Loucy (cell line): ENCODE measurements at regions not wholly inside any gene's neighbourhood (a gene's known extent, or its start where the extent isn't known, plus 50 kb on each side); places are given as distances from the start of the nearest gene placed in this dataset.

Source experiments
- CTCF ChIP-seq: fragments of 200-600 bp; sonication (generic); conservative IDR thresholded peaks from 2 replicates; pipeline ENCODE4 v1.5.1; 2014; ENCODE audit warnings: mild to moderate bottlenecking, antibody characterized with exemption, low read length
- EZH2phosphoT487 ChIP-seq: fragments of 200-600 bp; IDR thresholded peaks from 2 replicates; pipeline ENCODE4 v1.6.1; 2018; ENCODE audit warnings: antibody characterized with exemption, mild to moderate bottlenecking, moderate library complexity, borderline replicate concordance

GRCh38 chr11:109864151-109864661 is 229.0 kb upstream of the ZC3H12C start:
- TF ChIP-seq CTCF = no peak
- no peak for TF ChIP-seq EZH2phosphoT487
